Hepatocyte (in vitro differentiated cells): ENCODE measurements at regions not wholly inside any gene's neighbourhood (a gene's known extent, or its start where the extent isn't known, plus 50 kb on each side); places are given as distances from the start of the nearest gene placed in this dataset.

Experiments used
- EZH2 ChIP-seq: fragments of 200-600 bp; sonication (generic); IDR thresholded peaks from 2 replicates; pipeline ENCODE4 v1.6.1; 2016; ENCODE audit warnings: antibody characterized with exemption, mild to moderate bottlenecking, borderline replicate concordance
- TF ChIP-seq, protein P1 (sequence below): fragments of 200-600 bp; sonication (generic); IDR thresholded peaks from 2 replicates; pipeline ENCODE4 v1.5.1; 2016; ENCODE audit warnings: antibody characterized with exemption, mild to moderate bottlenecking; ENCODE audit not compliant: poor library complexity

- TF ChIP-seq, protein P1, sequence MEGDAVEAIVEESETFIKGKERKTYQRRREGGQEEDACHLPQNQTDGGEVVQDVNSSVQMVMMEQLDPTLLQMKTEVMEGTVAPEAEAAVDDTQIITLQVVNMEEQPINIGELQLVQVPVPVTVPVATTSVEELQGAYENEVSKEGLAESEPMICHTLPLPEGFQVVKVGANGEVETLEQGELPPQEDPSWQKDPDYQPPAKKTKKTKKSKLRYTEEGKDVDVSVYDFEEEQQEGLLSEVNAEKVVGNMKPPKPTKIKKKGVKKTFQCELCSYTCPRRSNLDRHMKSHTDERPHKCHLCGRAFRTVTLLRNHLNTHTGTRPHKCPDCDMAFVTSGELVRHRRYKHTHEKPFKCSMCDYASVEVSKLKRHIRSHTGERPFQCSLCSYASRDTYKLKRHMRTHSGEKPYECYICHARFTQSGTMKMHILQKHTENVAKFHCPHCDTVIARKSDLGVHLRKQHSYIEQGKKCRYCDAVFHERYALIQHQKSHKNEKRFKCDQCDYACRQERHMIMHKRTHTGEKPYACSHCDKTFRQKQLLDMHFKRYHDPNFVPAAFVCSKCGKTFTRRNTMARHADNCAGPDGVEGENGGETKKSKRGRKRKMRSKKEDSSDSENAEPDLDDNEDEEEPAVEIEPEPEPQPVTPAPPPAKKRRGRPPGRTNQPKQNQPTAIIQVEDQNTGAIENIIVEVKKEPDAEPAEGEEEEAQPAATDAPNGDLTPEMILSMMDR: no peak
- TF ChIP-seq EZH2: no peak
These were observed 284.6 kb upstream of the LRP1B start for GRCh38 chr2:142415461-142415860.
